ENCODE measurements at regions not wholly inside any gene's neighbourhood (a gene's known extent, or its start where the extent isn't known, plus 50 kb on each side); places are given as distances from the start of the nearest gene placed in this dataset.

GRCh38 chr5:53826504-53826903, 266.1 kb downstream of the NDUFS4 start:
- TF ChIP-seq, protein P1, sequence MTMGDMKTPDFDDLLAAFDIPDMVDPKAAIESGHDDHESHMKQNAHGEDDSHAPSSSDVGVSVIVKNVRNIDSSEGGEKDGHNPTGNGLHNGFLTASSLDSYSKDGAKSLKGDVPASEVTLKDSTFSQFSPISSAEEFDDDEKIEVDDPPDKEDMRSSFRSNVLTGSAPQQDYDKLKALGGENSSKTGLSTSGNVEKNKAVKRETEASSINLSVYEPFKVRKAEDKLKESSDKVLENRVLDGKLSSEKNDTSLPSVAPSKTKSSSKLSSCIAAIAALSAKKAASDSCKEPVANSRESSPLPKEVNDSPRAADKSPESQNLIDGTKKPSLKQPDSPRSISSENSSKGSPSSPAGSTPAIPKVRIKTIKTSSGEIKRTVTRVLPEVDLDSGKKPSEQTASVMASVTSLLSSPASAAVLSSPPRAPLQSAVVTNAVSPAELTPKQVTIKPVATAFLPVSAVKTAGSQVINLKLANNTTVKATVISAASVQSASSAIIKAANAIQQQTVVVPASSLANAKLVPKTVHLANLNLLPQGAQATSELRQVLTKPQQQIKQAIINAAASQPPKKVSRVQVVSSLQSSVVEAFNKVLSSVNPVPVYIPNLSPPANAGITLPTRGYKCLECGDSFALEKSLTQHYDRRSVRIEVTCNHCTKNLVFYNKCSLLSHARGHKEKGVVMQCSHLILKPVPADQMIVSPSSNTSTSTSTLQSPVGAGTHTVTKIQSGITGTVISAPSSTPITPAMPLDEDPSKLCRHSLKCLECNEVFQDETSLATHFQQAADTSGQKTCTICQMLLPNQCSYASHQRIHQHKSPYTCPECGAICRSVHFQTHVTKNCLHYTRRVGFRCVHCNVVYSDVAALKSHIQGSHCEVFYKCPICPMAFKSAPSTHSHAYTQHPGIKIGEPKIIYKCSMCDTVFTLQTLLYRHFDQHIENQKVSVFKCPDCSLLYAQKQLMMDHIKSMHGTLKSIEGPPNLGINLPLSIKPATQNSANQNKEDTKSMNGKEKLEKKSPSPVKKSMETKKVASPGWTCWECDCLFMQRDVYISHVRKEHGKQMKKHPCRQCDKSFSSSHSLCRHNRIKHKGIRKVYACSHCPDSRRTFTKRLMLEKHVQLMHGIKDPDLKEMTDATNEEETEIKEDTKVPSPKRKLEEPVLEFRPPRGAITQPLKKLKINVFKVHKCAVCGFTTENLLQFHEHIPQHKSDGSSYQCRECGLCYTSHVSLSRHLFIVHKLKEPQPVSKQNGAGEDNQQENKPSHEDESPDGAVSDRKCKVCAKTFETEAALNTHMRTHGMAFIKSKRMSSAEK (CRISPR knock-in tag; IDR thresholded peaks at IDR 0.05; ENCODE audit: borderline replicate concordance) = no peak
- TF ChIP-seq, protein P2, sequence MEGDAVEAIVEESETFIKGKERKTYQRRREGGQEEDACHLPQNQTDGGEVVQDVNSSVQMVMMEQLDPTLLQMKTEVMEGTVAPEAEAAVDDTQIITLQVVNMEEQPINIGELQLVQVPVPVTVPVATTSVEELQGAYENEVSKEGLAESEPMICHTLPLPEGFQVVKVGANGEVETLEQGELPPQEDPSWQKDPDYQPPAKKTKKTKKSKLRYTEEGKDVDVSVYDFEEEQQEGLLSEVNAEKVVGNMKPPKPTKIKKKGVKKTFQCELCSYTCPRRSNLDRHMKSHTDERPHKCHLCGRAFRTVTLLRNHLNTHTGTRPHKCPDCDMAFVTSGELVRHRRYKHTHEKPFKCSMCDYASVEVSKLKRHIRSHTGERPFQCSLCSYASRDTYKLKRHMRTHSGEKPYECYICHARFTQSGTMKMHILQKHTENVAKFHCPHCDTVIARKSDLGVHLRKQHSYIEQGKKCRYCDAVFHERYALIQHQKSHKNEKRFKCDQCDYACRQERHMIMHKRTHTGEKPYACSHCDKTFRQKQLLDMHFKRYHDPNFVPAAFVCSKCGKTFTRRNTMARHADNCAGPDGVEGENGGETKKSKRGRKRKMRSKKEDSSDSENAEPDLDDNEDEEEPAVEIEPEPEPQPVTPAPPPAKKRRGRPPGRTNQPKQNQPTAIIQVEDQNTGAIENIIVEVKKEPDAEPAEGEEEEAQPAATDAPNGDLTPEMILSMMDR (IDR thresholded peaks at IDR 0.05) = no peak
- no peak for TF ChIP-seq FOXP1 (CRISPR knock-in tag; IDR thresholded peaks at IDR 0.05; ENCODE audit: borderline replicate concordance)
- TF ChIP-seq NFYB (CRISPR knock-in tag; conservative IDR thresholded peaks at IDR 0.05; ENCODE audit: low read depth) = no peak

Measured in WTC11 (cell line).